Neural progenitor cell (in vitro differentiated cells): ENCODE measurements at regions not wholly inside any gene's neighbourhood (a gene's known extent, or its start where the extent isn't known, plus 50 kb on each side); places are given as distances from the start of the nearest gene placed in this dataset.

Experiments
- CTCF ChIP-seq: fragments of 200-600 bp; sonication (generic); IDR thresholded peaks from 2 replicates; pipeline ENCODE4 v1.5.1; 2017; ENCODE audit warnings: antibody characterized with exemption, mild to moderate bottlenecking
- EZH2 ChIP-seq: fragments of 200-600 bp; sonication (generic); IDR thresholded peaks from 2 replicates; pipeline ENCODE4 v1.6.1; 2017; ENCODE audit warnings: antibody characterized with exemption, mild to moderate bottlenecking, moderate library complexity

- TF ChIP-seq CTCF (no peak), EZH2 (no peak)
Measured at GRCh38 chr7:32293833-32294232, 196.3 kb downstream of the LSM5 start.
